ENCODE measurements at regions not wholly inside any gene's neighbourhood (a gene's known extent, or its start where the extent isn't known, plus 50 kb on each side); places are given as distances from the start of the nearest gene placed in this dataset.

GRCh38 chr9:115543511-115543910 is 425.6 kb upstream of the TNC start:
- no peak overlapping the region for H3K4me3 ChIP-seq (ENCODE audit: control insufficient read depth in 2 of 3, extremely low read depth in 1 of 3, insufficient read depth in 2 of 3, low read depth in 1 of 3, low read length in 3 of 3)
- H3K27ac ChIP-seq (ENCODE audit: control insufficient read depth, insufficient read depth, low read length) = no peak overlapping the region
- no peaks in the 10 kb centered on the region for H3K79me2 ChIP-seq (ENCODE audit: control insufficient read depth, insufficient read depth, low read length)
- dilution Hi-C loops (cut with MboI; ENCODE audit: extremely low pct_ligation_motif_present, low sequenced_read_pairs) = no loop called here
- no peak overlapping the region for H3K9ac ChIP-seq (ENCODE audit: control insufficient read depth, extremely low read depth, insufficient read depth, low read length)
- TF ChIP-seq EZH2 (IDR thresholded peaks at IDR 0.05; ENCODE audit: low read length) (no peak), CTCF (optimal IDR thresholded peaks at IDR 0.05 in 1 of 3, IDR thresholded peaks at IDR 0.05 in 1 of 3, conservative IDR thresholded peaks at IDR 0.05 in 1 of 3; ENCODE audit: extremely low read depth in 1 of 3, insufficient read depth in 2 of 3, low read length in 3 of 3) (no peak)
- H2AFZ ChIP-seq (ENCODE audit: control insufficient read depth, low read length) = no peak overlapping the region
- H3K4me1 ChIP-seq (ENCODE audit: control insufficient read depth, extremely low read depth, insufficient read depth, low read length) = no peaks in the 10 kb centered on the region
- no peaks in the 10 kb centered on the region for H3K27me3 ChIP-seq (ENCODE audit: control insufficient read depth, extremely low read depth, insufficient read depth, low read length)
- H3K36me3 ChIP-seq (ENCODE audit: control insufficient read depth in 2 of 2, extremely low read depth in 1 of 2, insufficient read depth in 2 of 2, low read length in 2 of 2) = no peaks in the 10 kb centered on the region
- H4K20me1 ChIP-seq (ENCODE audit: control insufficient read depth, extremely low read depth, insufficient read depth, low read length) = no peaks in the 10 kb centered on the region
- H3K4me2 ChIP-seq (ENCODE audit: control insufficient read depth, extremely low read depth, insufficient read depth, low read depth, low read length) = no peak overlapping the region
- FAIRE-seq = no peak
- H3K9me3 ChIP-seq (ENCODE audit: control insufficient read depth, low read depth, low read length) = no peaks in the 10 kb centered on the region
- DNase-seq (ENCODE audit: low read depth, low spot score) = no peak
- no peaks in the 10 kb centered on the region for H3K9me1 ChIP-seq (ENCODE audit: control insufficient read depth, extremely low read depth, insufficient read depth, low read length)

- H3K27me3 ChIP-seq (ENCODE audit: control insufficient read depth, extremely low read depth, insufficient read depth, low read length) = no peaks in the 10 kb centered on the region
- H3K9me1 ChIP-seq (ENCODE audit: control insufficient read depth, extremely low read depth, insufficient read depth, low read length) = no peaks in the 10 kb centered on the region
- no peak overlapping the region for H3K27ac ChIP-seq (ENCODE audit: control insufficient read depth, insufficient read depth, low read length)
- H3K4me1 ChIP-seq (ENCODE audit: control insufficient read depth, extremely low read depth, insufficient read depth, low read length) = no peaks in the 10 kb centered on the region
- no peaks in the 10 kb centered on the region for H3K36me3 ChIP-seq (ENCODE audit: control insufficient read depth in 2 of 2, extremely low read depth in 1 of 2, insufficient read depth in 2 of 2, low read length in 2 of 2)
- no peak overlapping the region for H3K4me2 ChIP-seq (ENCODE audit: control insufficient read depth, extremely low read depth, insufficient read depth, low read depth, low read length)
- no peak for TF ChIP-seq EZH2 (IDR thresholded peaks at IDR 0.05; ENCODE audit: low read length)
- TF ChIP-seq CTCF (optimal IDR thresholded peaks at IDR 0.05 in 1 of 3, IDR thresholded peaks at IDR 0.05 in 1 of 3, conservative IDR thresholded peaks at IDR 0.05 in 1 of 3; ENCODE audit: extremely low read depth in 1 of 3, insufficient read depth in 2 of 3, low read length in 3 of 3) = no peak
- DNase-seq (ENCODE audit: low read depth, low spot score) (no peak), FAIRE-seq (peak; percentile 56)
- H3K79me2 ChIP-seq (ENCODE audit: control insufficient read depth, insufficient read depth, low read length) = no peaks in the 10 kb centered on the region
- no peaks in the 10 kb centered on the region for H4K20me1 ChIP-seq (ENCODE audit: control insufficient read depth, extremely low read depth, insufficient read depth, low read length)
- no peak overlapping the region for H3K9ac ChIP-seq (ENCODE audit: control insufficient read depth, extremely low read depth, insufficient read depth, low read length)
- H3K9me3 ChIP-seq (ENCODE audit: control insufficient read depth, low read depth, low read length) = no peaks in the 10 kb centered on the region
- dilution Hi-C loops (cut with MboI; ENCODE audit: extremely low pct_ligation_motif_present, low sequenced_read_pairs) = no loop called here
- H2AFZ ChIP-seq (ENCODE audit: control insufficient read depth, low read length) = no peak overlapping the region
- H3K4me3 ChIP-seq (ENCODE audit: control insufficient read depth in 2 of 3, extremely low read depth in 1 of 3, insufficient read depth in 2 of 3, low read depth in 1 of 3, low read length in 3 of 3) = no peak overlapping the region
Measured at GRCh38 chr9:115548609-115549260, 430.8 kb upstream of the TNC start.
